ENCODE measurements at regions not wholly inside any gene's neighbourhood (a gene's known extent, or its start where the extent isn't known, plus 50 kb on each side); places are given as distances from the start of the nearest gene placed in this dataset.
"Not testable (repeated sequence)": the region's sequence is repeated elsewhere in the genome, so short reads cannot be mapped to it uniquely, and the experiment has no call there.

GRCh38 chr16:16910666-16911065, 531.7 kb downstream of the NPIPA7 start:
- Histone ChIP-seq H3K27ac (ENCODE audit: low read length) (no peak overlapping the region), H3K4me3 (ENCODE audit: low read length) (no peak overlapping the region), H3K9me3 (ENCODE audit: control insufficient read depth, low read length) (no peaks in the 10 kb centered on the region), H3K27me3 (ENCODE audit: control insufficient read depth, insufficient read depth) (no peaks in the 10 kb centered on the region), H3K4me1 (ENCODE audit: control insufficient read depth, insufficient read depth, low read length) (no peaks in the 10 kb centered on the region)
- intact Hi-C loops (cut with DNase I): no loop called here
- DNase-seq (no peak), ATAC-seq (no peak)
- WGBS: 85% methylated on average over 1 of the region's 1 CpG

GRCh38 chr16:16915771-16916170, 536.8 kb downstream of the NPIPA7 start:
- intact Hi-C loops (cut with DNase I): no loop called here
- no peak overlapping the region for H3K4me3 ChIP-seq (ENCODE audit: low read length)
- no peak overlapping the region for H3K27ac ChIP-seq (ENCODE audit: low read length)
- H3K4me1 ChIP-seq (ENCODE audit: control insufficient read depth, insufficient read depth, low read length): no peaks in the 10 kb centered on the region
- WGBS: 47% methylated on average over 3 of the region's 3 CpGs
- ATAC-seq: no peak
- DNase-seq: no peak
- no peaks in the 10 kb centered on the region for H3K27me3 ChIP-seq (ENCODE audit: control insufficient read depth, insufficient read depth)
- H3K9me3 ChIP-seq (ENCODE audit: control insufficient read depth, low read length): no peaks in the 10 kb centered on the region

GRCh38 chr16:16917191-16917785, 538.3 kb downstream of the NPIPA7 start:
- intact Hi-C loops (cut with DNase I): no loop called here
- DNase-seq (no peak), ATAC-seq (no peak)
- Histone ChIP-seq H3K9me3 (ENCODE audit: control insufficient read depth, low read length) (no peaks in the 10 kb centered on the region), H3K27ac (ENCODE audit: low read length) (no peak overlapping the region), H3K27me3 (ENCODE audit: control insufficient read depth, insufficient read depth) (no peaks in the 10 kb centered on the region), H3K4me3 (ENCODE audit: low read length) (no peak overlapping the region), H3K4me1 (ENCODE audit: control insufficient read depth, insufficient read depth, low read length) (no peaks in the 10 kb centered on the region)
- whole genome bisulfite sequencing: 38% methylated on average over 10 of the region's 10 CpGs

- Histone ChIP-seq H3K27me3 (ENCODE audit: control insufficient read depth, insufficient read depth) (no peaks in the 10 kb centered on the region), H3K4me3 (ENCODE audit: low read length) (no peak overlapping the region), H3K4me1 (ENCODE audit: control insufficient read depth, insufficient read depth, low read length) (no peaks in the 10 kb centered on the region), H3K9me3 (ENCODE audit: control insufficient read depth, low read length) (no peaks in the 10 kb centered on the region), H3K27ac (ENCODE audit: low read length) (no peak overlapping the region)
- intact Hi-C loops (cut with DNase I): no loop called here
- no peak for ATAC-seq
- no peak for DNase-seq
These were observed 544.5 kb downstream of the NPIPA7 start for GRCh38 chr16:16923479-16923878.

- intact Hi-C loops (cut with DNase I): no loop called here
- H3K27me3 ChIP-seq (ENCODE audit: control insufficient read depth, insufficient read depth): no peaks in the 10 kb centered on the region
- H3K9me3 ChIP-seq (ENCODE audit: control insufficient read depth, low read length): no peaks in the 10 kb centered on the region
- no peak for DNase-seq
- no peak overlapping the region for H3K4me3 ChIP-seq (ENCODE audit: low read length)
- WGBS: 50% methylated on average over 4 of the region's 4 CpGs
- H3K4me1 ChIP-seq (ENCODE audit: control insufficient read depth, insufficient read depth, low read length): no peaks in the 10 kb centered on the region
- no peak overlapping the region for H3K27ac ChIP-seq (ENCODE audit: low read length)
- ATAC-seq: no peak
These were observed 545.7 kb downstream of the NPIPA7 start for GRCh38 chr16:16924613-16925012.

GRCh38 chr16:16925432-16925831, 545.3 kb downstream of the XYLT1 start:
- intact Hi-C loops (cut with DNase I): no loop called here
- 88% methylated on average over 2 of the region's 2 CpGs for WGBS
- Histone ChIP-seq H3K4me3 (ENCODE audit: low read length) (no peak overlapping the region), H3K27me3 (ENCODE audit: control insufficient read depth, insufficient read depth) (no peaks in the 10 kb centered on the region), H3K4me1 (ENCODE audit: control insufficient read depth, insufficient read depth, low read length) (no peaks in the 10 kb centered on the region), H3K27ac (ENCODE audit: low read length) (no peak overlapping the region), H3K9me3 (ENCODE audit: control insufficient read depth, low read length) (no peaks in the 10 kb centered on the region)
- DNase-seq: no peak
- ATAC-seq: no peak

GRCh38 chr16:16928532-16929109, 542.1 kb downstream of the XYLT1 start:
- Histone ChIP-seq H3K9me3 (ENCODE audit: control insufficient read depth, low read length) (no peaks in the 10 kb centered on the region), H3K4me3 (ENCODE audit: low read length) (no peak overlapping the region), H3K27ac (ENCODE audit: low read length) (no peak overlapping the region), H3K4me1 (ENCODE audit: control insufficient read depth, insufficient read depth, low read length) (no peaks in the 10 kb centered on the region), H3K27me3 (ENCODE audit: control insufficient read depth, insufficient read depth) (no peaks in the 10 kb centered on the region)
- intact Hi-C loops (cut with DNase I): no loop called here
- 69% methylated on average over 4 of the region's 4 CpGs for WGBS
- ATAC-seq (no peak), DNase-seq (no peak)

- Histone ChIP-seq H3K27ac (ENCODE audit: low read length) (no peak overlapping the region), H3K4me3 (ENCODE audit: low read length) (no peak overlapping the region), H3K27me3 (ENCODE audit: control insufficient read depth, insufficient read depth) (no peaks in the 10 kb centered on the region), H3K9me3 (ENCODE audit: control insufficient read depth, low read length) (no peaks in the 10 kb centered on the region), H3K4me1 (ENCODE audit: control insufficient read depth, insufficient read depth, low read length) (no peaks in the 10 kb centered on the region)
- no peak for DNase-seq
- intact Hi-C loops (cut with DNase I): no loop called here
- WGBS: 65% methylated on average over 7 of the region's 7 CpGs
- no peak for ATAC-seq
These were observed 540.3 kb downstream of the XYLT1 start for GRCh38 chr16:16930309-16931000.

GRCh38 chr16:16933861-16934260, 536.9 kb downstream of the XYLT1 start:
- H3K9me3 ChIP-seq (ENCODE audit: control insufficient read depth, low read length): no peaks in the 10 kb centered on the region
- ATAC-seq: no peak
- no peaks in the 10 kb centered on the region for H3K27me3 ChIP-seq (ENCODE audit: control insufficient read depth, insufficient read depth)
- DNase-seq: no peak
- no peaks in the 10 kb centered on the region for H3K4me1 ChIP-seq (ENCODE audit: control insufficient read depth, insufficient read depth, low read length)
- intact Hi-C loops (cut with DNase I): no loop called here
- no peak overlapping the region for H3K4me3 ChIP-seq (ENCODE audit: low read length)
- 49% methylated on average over 2 of the region's 2 CpGs for WGBS
- H3K27ac ChIP-seq (ENCODE audit: low read length): no peak overlapping the region

- 89% methylated on average over 7 of the region's 7 CpGs for WGBS
- Histone ChIP-seq H3K4me3 (ENCODE audit: low read length) (no peak overlapping the region), H3K27me3 (ENCODE audit: control insufficient read depth, insufficient read depth) (no peaks in the 10 kb centered on the region), H3K27ac (ENCODE audit: low read length) (no peak overlapping the region), H3K4me1 (ENCODE audit: control insufficient read depth, insufficient read depth, low read length) (no peaks in the 10 kb centered on the region), H3K9me3 (ENCODE audit: control insufficient read depth, low read length) (no peaks in the 10 kb centered on the region)
- no peak for ATAC-seq
- intact Hi-C loops (cut with DNase I): no loop called here
- DNase-seq: no peak
These were observed 536.1 kb downstream of the XYLT1 start for GRCh38 chr16:16934660-16935059.

GRCh38 chr16:16935909-16936308, 534.9 kb downstream of the XYLT1 start:
- H3K4me3 ChIP-seq (ENCODE audit: low read length); ATAC-seq; H3K27ac ChIP-seq (ENCODE audit: low read length); H3K9me3 ChIP-seq (ENCODE audit: control insufficient read depth, low read length); intact Hi-C loops (cut with DNase I); H3K4me1 ChIP-seq (ENCODE audit: control insufficient read depth, insufficient read depth, low read length); H3K27me3 ChIP-seq (ENCODE audit: control insufficient read depth, insufficient read depth); DNase-seq: not testable (repeated sequence)
- WGBS: 82% methylated on average over 4 of the region's 4 CpGs
